ENCODE measurements at regions not wholly inside any gene's neighbourhood (a gene's known extent, or its start where the extent isn't known, plus 50 kb on each side); places are given as distances from the start of the nearest gene placed in this dataset.
"Not testable (repeated sequence)": the region's sequence is repeated elsewhere in the genome, so short reads cannot be mapped to it uniquely, and the experiment has no call there.

DNA sequence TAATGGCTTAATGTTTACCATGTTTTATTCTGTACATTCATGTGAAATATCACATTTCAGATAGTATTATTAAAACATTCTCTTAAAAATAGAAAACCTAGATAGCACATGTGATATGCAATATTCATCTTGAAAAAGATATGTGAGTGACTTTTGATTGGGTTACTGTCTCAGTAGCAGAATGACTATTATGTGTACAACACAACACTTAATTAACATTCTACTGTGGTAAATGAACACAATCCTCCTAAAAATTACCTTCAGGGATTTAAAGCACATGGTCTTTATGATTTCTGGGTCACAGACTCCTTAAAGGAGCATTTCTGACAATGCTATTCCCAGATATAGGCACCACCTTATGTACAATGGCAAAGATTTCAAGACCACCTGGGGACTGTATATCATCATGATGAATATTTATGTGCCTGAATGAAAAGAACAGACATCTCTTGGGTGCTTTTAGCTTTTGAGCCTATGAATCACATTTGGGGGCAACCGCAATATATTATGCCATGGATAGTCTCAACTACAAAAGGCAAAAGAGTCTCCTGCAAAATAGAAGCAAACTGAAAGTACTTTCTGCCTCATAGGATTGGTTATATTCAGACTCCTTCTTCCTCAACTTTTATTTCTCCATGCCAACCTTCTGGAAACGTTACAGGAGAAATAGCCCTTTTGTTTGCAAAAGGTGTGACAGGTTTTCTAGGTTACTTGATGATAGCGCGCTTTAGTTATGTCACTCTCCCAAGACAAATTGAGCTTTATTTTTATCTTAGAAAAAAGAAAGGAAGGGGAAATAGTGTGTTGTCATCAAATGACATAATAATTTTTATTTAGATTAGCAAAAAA is 259.0 kb downstream of the CALCRL start:
- H3K4me3 ChIP-seq, result no peak overlapping the region
- DNase-seq, result no peak
- no peak for TF ChIP-seq POLR2A (IDR thresholded peaks at IDR 0.05)
- no peaks in the 10 kb centered on the region for H3K9me3 ChIP-seq
- no peak overlapping the region for H3K27ac ChIP-seq
- H3K27me3 ChIP-seq, result no peaks in the 10 kb centered on the region
- no peaks in the 10 kb centered on the region for H3K36me3 ChIP-seq
- WGBS, 4 donors, result 70 to 76% (median 72%) methylated on average over 4 of the region's 4 CpGs
- peaks cover 0 to 3% (median 0%) of the 10 kb centered on the region in 12 donors for H3K4me1 ChIP-seq
- intact Hi-C loops (cut with DNase I), result no loop called here
- no peak for ATAC-seq

- no peak for DNase-seq
Measured at GRCh38 chr2:187187519-187187918, 260.5 kb downstream of the CALCRL start.

GRCh38 chr2:187180529-187180928 is 267.5 kb downstream of the CALCRL start:
- Histone ChIP-seq H3K4me1 (no peaks in the 10 kb centered on the region), H3K36me3 (no peaks in the 10 kb centered on the region), H3K9me3 (peaks cover 0 to 21% (median 0%) of the 10 kb centered on the region in 12 donors), H3K27ac (no peak overlapping the region), H3K4me3 (no peak overlapping the region), H3K27me3 (no peaks in the 10 kb centered on the region)
- intact Hi-C loops (cut with DNase I), result no loop called here
- DNase-seq, result no peak
- TF ChIP-seq, protein P1, sequence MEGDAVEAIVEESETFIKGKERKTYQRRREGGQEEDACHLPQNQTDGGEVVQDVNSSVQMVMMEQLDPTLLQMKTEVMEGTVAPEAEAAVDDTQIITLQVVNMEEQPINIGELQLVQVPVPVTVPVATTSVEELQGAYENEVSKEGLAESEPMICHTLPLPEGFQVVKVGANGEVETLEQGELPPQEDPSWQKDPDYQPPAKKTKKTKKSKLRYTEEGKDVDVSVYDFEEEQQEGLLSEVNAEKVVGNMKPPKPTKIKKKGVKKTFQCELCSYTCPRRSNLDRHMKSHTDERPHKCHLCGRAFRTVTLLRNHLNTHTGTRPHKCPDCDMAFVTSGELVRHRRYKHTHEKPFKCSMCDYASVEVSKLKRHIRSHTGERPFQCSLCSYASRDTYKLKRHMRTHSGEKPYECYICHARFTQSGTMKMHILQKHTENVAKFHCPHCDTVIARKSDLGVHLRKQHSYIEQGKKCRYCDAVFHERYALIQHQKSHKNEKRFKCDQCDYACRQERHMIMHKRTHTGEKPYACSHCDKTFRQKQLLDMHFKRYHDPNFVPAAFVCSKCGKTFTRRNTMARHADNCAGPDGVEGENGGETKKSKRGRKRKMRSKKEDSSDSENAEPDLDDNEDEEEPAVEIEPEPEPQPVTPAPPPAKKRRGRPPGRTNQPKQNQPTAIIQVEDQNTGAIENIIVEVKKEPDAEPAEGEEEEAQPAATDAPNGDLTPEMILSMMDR (IDR thresholded peaks at IDR 0.05), result no peak
- no peak for TF ChIP-seq POLR2A (IDR thresholded peaks at IDR 0.05)
- 92 to 98% (median 94%) methylated on average over 3 of the region's 3 CpGs for WGBS, 4 donors
- ATAC-seq, result no peak

More at GRCh38 chr2:187187519-187187918, 260.5 kb downstream of the CALCRL start:
- H3K4me3 ChIP-seq, result no peak overlapping the region
- no peak for TF ChIP-seq POLR2A (IDR thresholded peaks at IDR 0.05)
- TF ChIP-seq, protein P1 (IDR thresholded peaks at IDR 0.05), result no peak
- peaks cover 0 to 3% (median 0%) of the 10 kb centered on the region in 12 donors for H3K4me1 ChIP-seq
- no peak for ATAC-seq
- no peaks in the 10 kb centered on the region for H3K27me3 ChIP-seq
- H3K9me3 ChIP-seq, result peaks cover 0 to 11% (median 0%) of the 10 kb centered on the region in 12 donors
- H3K27ac ChIP-seq, result no peak overlapping the region
- intact Hi-C loops (cut with DNase I), result no loop called here
- no peaks in the 10 kb centered on the region for H3K36me3 ChIP-seq

- H3K27ac ChIP-seq; H3K4me1 ChIP-seq; H3K4me3 ChIP-seq; H3K27me3 ChIP-seq; DNase-seq; intact Hi-C loops (cut with DNase I); ATAC-seq; H3K36me3 ChIP-seq: not testable (repeated sequence)
- 60 to 87% (median 78%) methylated on average over 3 of the region's 3 CpGs for WGBS, 4 donors
- peaks cover 0 to 21% (median 0%) of the 10 kb centered on the region in 12 donors for H3K9me3 ChIP-seq
Measured at GRCh38 chr2:187178876-187179275, 269.2 kb downstream of the CALCRL start.

DNA sequence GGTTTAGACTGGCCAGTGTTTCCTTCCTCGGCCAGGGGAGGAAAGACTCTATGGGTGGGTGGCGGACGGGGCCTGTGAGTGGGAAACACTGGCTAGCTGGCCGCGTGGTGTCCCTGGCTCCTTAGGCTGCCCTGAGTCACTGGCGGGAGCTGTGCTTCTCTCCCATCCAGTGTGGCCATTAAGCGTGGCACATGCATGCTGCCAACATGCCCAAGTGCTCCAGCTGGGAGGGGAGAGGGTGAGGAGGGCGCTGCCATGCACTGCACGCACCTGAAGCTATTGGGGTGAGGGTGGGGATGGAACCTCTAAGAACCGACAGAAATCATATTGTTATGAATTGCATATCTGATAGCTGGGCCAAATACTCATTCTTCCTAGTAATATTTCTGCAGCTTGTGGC is 270.8 kb downstream of the CALCRL start:
- Histone ChIP-seq H3K27ac (no peak overlapping the region), H3K36me3 (no peaks in the 10 kb centered on the region), H3K9me3 (peaks cover 0 to 7% (median 0%) of the 10 kb centered on the region in 12 donors), H3K4me1 (no peaks in the 10 kb centered on the region), H3K4me3 (no peak overlapping the region), H3K27me3 (no peaks in the 10 kb centered on the region)
- TF ChIP-seq, protein P1 (IDR thresholded peaks at IDR 0.05), result no peak
- TF ChIP-seq POLR2A (IDR thresholded peaks at IDR 0.05), result no peak
- DNase-seq (no peak), ATAC-seq (no peak)
- 91 to 94% (median 93%) methylated on average over 10 of the region's 10 CpGs for WGBS, 4 donors
- intact Hi-C loops (cut with DNase I), result no loop called here

All from heart left ventricle (tissue), 16 donors.